Fibroblast of skin of right quadriceps (primary cell): ENCODE measurements at regions not wholly inside any gene's neighbourhood (a gene's known extent, or its start where the extent isn't known, plus 50 kb on each side); places are given as distances from the start of the nearest gene placed in this dataset.
"Not testable (repeated sequence)": the region's sequence is repeated elsewhere in the genome, so short reads cannot be mapped to it uniquely, and the experiment has no call there.

ENCODE experiments used
- DNase-seq: peaks from one replicate; pipeline ENCODE4 v3.0.0-alpha.2; 2013

- no peak for DNase-seq
These were observed 94.3 kb downstream of the ADCYAP1 start for GRCh38 chr18:998936-999335.

DNA sequence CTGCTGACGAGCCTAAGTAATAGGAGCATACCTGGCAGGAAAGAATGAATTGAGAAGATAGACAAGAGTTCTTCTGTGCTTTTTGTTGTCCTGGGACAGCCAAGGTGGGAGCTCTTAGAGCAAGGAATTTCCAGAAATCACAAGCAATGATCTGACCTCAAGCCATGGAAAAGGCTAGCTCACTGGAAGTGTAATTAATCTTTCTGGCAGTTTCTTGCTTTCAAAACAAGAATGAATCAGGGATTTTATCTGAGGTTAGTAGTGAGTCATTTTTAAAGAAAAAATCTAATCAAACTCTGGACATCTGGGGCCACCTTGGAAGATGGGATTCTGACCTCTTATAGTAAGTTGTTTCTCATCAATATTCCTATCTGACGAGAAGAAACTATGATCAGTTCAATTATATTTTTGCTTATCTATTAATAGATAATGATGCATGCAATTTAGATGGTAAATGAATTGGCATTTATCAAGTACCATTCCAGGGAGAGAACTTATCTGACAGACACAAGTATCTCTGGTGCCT is 98.0 kb downstream of the ADCYAP1 start:
- DNase-seq: peak; percentile 54

DNA sequence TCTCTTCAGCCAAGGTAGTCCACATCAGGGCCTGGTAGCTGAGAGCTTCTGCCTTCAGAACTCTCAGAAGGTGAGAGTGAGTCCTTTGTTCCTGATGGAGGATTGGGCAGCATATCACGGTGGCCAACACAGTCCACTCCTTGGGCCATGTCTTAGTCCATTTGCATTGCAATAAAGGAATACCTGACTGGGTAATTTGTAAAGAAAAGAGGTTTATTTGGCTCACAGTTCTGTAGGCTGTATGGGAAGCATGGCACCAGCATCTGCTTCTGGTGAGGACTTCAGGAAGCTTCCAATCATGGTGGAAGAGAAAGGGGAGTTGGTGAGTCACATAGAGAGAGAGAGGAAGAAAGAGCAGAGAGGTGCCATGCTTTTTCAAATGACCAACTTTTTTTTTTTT is 98.8 kb downstream of the ADCYAP1 start:
- DNase-seq: no peak

DNA sequence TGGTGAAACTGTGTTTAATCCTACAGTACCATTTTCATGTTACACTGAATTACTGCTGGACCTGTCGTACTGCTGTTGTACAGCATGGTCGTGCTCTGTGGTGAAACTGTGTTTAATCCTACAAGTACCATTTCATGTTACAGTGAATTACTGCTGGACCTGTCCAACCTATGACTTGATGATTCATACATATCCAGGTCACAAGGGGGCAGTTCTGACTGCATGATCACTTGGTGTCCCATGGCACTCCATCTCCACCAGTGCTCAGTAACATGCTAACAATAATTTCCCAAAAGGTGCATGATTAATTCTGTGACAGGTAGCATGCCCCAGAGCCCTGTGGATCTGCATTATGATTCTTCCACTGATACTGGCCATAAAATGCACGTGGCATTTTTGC is 101.6 kb downstream of the ADCYAP1 start:
- DNase-seq: no peak

DNA sequence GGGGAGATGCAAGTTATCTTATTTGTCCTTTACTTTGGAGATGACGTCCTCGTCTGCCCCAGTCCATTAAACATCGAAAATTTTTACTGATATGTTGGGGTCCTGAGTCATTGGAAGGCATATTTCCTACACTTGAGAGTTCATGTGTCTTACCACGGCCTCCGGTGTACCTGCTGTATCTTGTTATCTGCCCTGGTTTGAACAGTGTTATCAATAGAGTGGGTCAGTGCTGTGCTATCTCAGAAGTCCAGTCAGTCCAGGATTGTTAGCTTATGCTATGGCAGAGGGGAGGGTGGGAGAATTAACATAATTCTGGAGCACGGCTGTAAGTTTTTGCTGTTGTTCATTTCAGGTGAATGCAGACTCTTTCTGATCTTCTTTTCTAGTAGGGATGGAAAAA is 102.3 kb downstream of the ADCYAP1 start:
- DNase-seq: no peak

GRCh38 chr18:1011349-1011748 is 106.7 kb downstream of the ADCYAP1 start:
- peak; percentile 69 for DNase-seq

DNA sequence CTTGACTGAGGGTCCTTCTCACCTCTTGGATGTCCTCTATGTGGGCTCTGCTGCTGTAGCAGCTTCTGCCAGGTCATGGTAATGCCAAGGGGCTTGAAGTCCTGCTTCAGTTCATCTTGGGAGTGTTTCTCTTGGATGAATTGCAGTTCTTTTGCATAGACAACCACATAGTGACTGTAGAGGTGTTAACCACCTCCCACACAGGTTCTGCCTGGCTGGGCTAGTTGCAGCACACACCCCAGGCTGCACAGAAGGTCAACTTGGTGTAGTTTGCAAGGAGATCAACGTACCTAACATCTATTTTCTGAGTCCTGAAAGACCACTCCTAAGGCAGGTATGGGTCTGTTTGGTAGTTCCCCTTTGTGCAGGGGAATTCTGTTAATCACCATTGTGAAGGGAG is 108.1 kb downstream of the ADCYAP1 start:
- DNase-seq: no peak

- DNase-seq: no peak
These were observed 109.3 kb downstream of the ADCYAP1 start for GRCh38 chr18:1013951-1014350.

DNA sequence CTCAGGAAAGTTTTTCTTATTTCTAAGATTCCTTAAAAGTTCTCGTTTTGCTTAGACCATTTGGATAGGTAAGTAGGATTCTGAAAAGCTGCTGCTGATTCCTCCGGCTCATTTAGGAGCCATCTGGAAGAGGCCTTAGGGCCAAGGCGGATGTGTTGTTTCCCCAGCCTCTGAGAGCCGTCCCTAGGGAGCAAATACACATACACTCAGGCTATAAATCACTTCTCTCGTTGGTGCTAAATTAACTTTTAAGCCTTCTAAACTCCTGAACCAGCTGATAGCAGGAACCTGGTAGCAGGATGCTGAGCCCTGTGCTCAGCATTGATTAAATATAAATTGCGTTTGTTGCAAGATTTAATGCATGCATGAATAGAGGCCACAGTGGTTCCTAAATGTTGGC is 109.8 kb downstream of the ADCYAP1 start:
- DNase-seq: peak; percentile 71

DNA sequence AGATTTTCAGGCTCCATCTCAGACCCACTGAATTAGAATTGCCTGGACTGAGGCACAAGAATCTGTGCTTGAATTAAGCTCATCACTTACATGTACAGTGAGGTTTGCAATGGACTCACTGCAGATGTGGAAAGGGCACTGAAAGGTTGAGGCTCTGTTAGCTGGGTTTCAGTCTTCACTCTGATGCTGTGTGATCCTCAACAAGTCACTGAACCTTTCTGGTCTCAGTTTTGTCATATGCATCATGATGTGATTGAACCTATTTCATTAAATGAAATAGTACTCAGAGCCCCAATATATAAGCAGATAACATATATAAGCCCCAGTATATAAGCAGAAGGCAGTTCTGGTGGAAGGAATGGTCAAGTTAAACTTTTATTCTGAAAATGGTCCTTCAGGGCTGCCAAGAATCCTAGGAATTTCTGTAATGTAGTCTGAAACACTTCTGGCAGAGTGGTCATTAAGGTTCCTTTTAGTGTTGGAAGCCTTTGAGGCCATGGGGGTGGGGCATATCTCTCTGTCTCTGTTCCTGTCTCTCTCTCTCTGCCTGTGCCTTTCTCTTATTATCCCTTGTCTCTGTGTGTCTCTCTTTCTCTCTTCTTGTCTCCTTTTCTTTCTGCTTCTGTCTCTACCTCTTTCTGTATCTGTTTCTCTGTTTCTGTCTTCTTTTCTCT is 110.4 kb downstream of the ADCYAP1 start:
- peak; percentile 82 for DNase-seq

DNA sequence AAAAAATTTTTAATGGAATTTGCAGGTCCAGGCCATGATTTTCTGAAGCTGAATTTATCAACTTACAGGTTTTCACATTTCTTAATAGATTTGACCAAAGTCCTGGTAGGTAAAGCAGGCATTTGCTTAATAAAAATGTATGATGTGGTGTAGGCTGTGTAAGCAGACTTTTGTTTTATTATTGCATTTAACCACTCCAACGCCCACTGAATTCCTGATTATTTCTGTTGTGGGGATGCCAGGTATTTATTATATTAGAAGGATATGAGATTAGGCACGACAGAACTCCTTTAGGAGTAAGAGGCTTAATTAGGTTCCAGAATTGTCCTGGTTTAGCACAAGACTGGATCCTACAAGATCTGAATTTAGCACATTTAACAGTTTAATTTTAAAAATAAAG is 111.1 kb downstream of the ADCYAP1 start:
- DNase-seq: no peak

- DNase-seq: no peak
These were observed 112.8 kb downstream of the ADCYAP1 start for GRCh38 chr18:1017227-1018058.

DNA sequence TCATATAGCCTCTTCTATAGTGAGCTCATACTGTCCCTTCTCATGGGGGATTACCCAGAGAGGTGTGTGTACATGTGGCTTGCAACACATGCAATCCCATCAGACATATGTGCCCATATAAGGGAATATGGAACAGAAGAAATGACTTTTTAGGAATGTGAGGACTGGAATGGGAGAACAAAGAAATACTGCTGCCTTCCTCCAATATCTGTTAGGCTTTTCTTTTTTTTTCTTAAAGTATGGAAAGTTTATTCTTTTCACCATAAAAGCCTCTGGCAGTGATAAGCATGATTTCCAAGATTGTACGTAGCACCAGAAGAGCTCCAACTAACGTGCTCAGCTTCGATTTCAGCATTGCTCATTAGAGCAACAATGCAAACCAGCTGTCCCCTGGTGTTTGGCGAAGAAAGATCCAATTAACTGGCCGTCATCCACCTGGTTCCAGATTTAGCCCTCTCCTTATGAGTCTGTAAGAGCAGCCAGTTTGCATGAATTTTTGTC is 113.6 kb downstream of the ADCYAP1 start:
- DNase-seq: peak; percentile 91

DNA sequence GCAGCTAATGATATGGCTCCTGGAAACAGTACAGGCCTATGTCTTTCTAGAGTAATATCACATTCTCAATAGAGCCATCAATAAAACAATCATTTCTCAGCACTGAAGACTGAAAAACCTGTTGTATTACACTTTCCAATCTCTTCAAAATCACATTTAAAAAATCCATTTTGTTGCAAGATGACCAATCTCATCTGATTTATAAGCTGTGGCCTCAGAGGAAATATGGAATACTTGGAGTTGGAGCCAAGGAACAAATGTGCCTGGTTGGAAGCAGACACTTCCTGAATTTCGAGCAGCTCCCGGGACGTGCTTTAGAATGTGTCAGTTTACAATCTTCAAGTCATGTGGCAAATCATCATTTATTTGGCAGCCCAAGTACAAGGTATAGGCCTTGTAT is 114.5 kb downstream of the ADCYAP1 start:
- no peak for DNase-seq

- no peak for DNase-seq
These were observed 116.2 kb downstream of the ADCYAP1 start for GRCh38 chr18:1020731-1021344.

DNA sequence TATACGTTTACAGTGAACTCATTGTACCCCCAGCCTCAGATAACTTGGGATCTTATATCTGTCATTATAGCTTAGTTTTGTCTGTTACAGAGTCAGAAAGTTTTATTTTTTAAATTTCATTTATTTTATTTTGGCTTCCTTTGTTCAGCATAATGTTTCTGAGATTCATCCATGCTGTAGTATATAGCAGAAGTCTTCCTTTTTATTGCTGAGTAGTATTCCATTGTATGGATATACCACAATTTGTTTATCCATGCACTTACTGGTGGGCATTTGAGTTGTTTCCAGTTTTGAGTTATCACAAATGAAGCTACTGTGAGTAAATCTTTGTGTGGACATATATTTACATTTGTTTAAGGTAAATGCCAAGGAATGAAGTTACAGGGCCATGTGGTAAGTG is 122.3 kb downstream of the ADCYAP1 start:
- no peak for DNase-seq

GRCh38 chr18:1033092-1033491 is 128.4 kb downstream of the ADCYAP1 start:
- not testable (repeated sequence) for DNase-seq

- DNase-seq: no peak
These were observed 130.3 kb downstream of the ADCYAP1 start for GRCh38 chr18:1034971-1035370.

DNA sequence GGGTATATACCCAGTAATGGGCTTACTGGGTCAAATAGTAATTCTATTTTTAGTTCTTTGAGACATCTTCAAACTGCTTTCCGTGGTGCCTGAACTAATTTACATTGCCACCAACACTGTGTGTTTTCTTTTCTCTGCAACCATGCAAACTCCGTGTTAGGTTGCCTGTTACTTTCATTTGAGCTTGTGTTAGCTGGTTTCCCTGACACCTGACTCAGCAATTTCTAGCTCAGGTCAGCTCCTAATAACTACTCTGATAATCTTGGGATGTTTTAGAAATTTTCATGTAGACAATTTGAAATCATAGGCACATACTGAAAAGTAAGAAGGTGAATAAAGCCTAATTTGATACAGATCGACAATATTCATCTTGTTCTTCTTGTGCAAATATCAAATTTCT is 132.3 kb downstream of the ADCYAP1 start:
- no peak for DNase-seq

DNA sequence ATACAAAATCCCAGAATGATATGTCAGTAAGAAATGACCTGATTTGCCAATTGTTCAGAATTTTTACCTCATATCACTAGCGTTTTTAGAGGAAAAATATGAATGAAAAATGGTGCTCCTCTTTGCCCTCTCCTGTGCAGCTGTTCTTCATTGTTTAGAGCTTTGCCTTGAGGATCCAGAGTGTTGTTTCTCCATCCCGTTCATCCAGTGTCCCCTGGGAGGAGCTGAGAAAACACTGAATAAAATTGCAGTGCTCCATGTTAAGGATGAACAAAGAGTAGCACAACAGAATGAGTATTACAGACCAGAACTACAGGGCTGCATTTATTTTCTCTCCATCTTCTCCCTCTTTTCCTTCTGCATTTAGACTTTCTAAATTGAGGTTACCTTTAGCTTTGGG is 133.1 kb downstream of the ADCYAP1 start:
- DNase-seq: no peak

DNA sequence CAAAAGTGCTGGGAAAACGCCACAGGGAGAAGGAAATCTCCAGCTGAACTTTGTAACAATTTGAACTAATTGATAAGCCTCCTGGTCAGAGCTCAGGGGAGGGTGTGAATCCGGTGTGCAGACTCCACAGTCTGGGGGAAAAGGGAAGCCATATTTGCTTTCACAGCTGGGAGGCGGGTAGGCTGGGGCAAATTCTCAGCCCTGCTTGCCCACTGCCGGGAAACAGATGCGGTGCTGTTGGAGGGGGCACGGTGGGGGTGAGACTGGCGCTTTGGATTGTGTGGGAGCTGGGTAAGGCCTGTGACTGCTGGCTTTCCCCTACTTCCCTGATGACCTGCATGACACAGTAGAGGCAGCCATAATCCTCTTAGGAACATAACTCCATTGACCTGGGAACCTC is 134.8 kb downstream of the ADCYAP1 start:
- no peak for DNase-seq

- not testable (repeated sequence) for DNase-seq
These were observed 138.4 kb downstream of the ADCYAP1 start for GRCh38 chr18:1043039-1043438.

DNA sequence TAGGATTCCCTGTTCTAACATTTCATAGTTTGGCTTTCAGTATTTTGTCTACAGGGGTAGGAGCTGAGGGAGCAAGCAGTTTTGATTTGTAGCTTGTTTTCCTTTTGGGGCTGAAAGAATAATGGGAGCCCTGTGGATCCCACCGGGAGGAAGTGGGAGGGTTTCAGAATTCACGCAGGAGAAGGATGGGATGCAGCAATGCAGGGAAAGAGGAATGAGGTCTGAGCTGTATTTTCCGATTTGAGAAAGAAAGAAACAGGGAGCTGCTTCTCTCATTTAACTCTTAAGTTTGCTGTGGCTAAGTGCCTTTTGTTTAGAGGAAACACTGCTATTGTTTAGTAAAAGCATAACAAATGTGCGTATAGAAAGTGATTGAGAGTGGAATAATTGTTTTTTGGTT is 141.0 kb downstream of the ADCYAP1 start:
- no peak for DNase-seq

DNA sequence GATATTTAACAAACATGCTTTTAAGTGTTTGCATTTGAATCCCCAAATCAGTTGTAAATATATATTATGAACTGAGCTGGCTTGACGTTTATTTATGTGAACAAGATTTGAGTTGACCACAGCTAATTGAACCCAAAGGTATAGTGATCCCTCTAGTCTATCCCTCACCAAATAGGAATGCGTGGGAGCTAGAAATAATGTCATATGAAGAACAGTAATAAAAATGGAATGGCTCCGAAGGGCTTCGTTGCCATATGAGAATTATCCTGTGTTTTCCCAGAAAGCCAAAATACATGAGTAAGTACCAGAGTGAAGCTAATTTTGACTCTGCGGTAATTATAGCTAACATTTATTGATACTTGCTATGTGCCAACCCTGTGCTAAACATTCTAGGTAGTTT is 142.7 kb downstream of the ADCYAP1 start:
- peak; percentile 85 for DNase-seq
